GM19395 (cell line): ENCODE measurements at regions not wholly inside any gene's neighbourhood (a gene's known extent, or its start where the extent isn't known, plus 50 kb on each side); places are given as distances from the start of the nearest gene placed in this dataset.

ENCODE experiments used
- ATAC-seq: cut with Tn5 transposase; IDR thresholded peaks from one replicate; pipeline ENCODE4 v1.9.1; 2021; ENCODE audit warnings: mild to moderate bottlenecking, moderate library complexity; ENCODE audit not compliant: unreplicated experiment

GRCh38 chr14:48504921-48505320 lies 829.5 kb upstream of the MDGA2 start:
- ATAC-seq = no peak

GRCh38 chr14:48490756-48491155 lies 815.4 kb upstream of the MDGA2 start:
- ATAC-seq = no peak

- no peak for ATAC-seq
Observed at GRCh38 chr14:48473944-48474343, 798.5 kb upstream of the MDGA2 start.

GRCh38 chr14:48456051-48456450 lies 780.6 kb upstream of the MDGA2 start:
- no peak for ATAC-seq

GRCh38 chr14:48454887-48455286 lies 779.5 kb upstream of the MDGA2 start:
- no peak for ATAC-seq

GRCh38 chr14:48452437-48452995 lies 777.1 kb upstream of the MDGA2 start:
- ATAC-seq = no peak

- no peak for ATAC-seq
Observed at GRCh38 chr14:48435221-48435620, 759.8 kb upstream of the MDGA2 start.

GRCh38 chr14:48430805-48431204 lies 755.4 kb upstream of the MDGA2 start:
- ATAC-seq = no peak

GRCh38 chr14:48429512-48429911 lies 754.1 kb upstream of the MDGA2 start:
- ATAC-seq = no peak

- ATAC-seq = no peak
Observed at GRCh38 chr14:48417715-48418500, 742.5 kb upstream of the MDGA2 start.

- no peak for ATAC-seq
Observed at GRCh38 chr14:48401321-48401720, 725.9 kb upstream of the MDGA2 start.

- no peak for ATAC-seq
Observed at GRCh38 chr14:48398675-48399282, 723.4 kb upstream of the MDGA2 start.

- no peak for ATAC-seq
Observed at GRCh38 chr14:48391661-48392060, 716.3 kb upstream of the MDGA2 start.

GRCh38 chr14:48390346-48390745 lies 714.9 kb upstream of the MDGA2 start:
- ATAC-seq = no peak

- no peak for ATAC-seq
Observed at GRCh38 chr14:48384821-48385220, 709.4 kb upstream of the MDGA2 start.

- no peak for ATAC-seq
Observed at GRCh38 chr14:48382961-48383360, 707.6 kb upstream of the MDGA2 start.

- ATAC-seq = no peak
Observed at GRCh38 chr14:48378541-48378940, 703.1 kb upstream of the MDGA2 start.

- no peak for ATAC-seq
Observed at GRCh38 chr14:48373981-48374380, 698.6 kb upstream of the MDGA2 start.

- no peak for ATAC-seq
Observed at GRCh38 chr14:48350971-48351370, 675.6 kb upstream of the MDGA2 start.

GRCh38 chr14:48349689-48350088 lies 674.3 kb upstream of the MDGA2 start:
- no peak for ATAC-seq

GRCh38 chr14:48341069-48341468 lies 665.7 kb upstream of the MDGA2 start:
- ATAC-seq = no peak

GRCh38 chr14:48333221-48333920 lies 658.0 kb upstream of the MDGA2 start:
- ATAC-seq = no peak
